Stimulated activated naive B cell treated with anti-CD40 and anti-IgM and Interleukin-4, amounts not matched to agents 10 μg/mL and 1 μg/mL and 100 μg/mL, for 72 hours (primary cell): ENCODE measurements at regions not wholly inside any gene's neighbourhood (a gene's known extent, or its start where the extent isn't known, plus 50 kb on each side); places are given as distances from the start of the nearest gene placed in this dataset.

Experiments used
- ATAC-seq, 2 donors: fragments of 150-1000 bp; cut with Tn5 transposase; replicated peaks; 2 replicates each; pipeline ENCODE4 v1.10.0; 2021; ENCODE audit warnings: moderate library complexity in 1 of 2
- DNase-seq: peaks from one replicate; pipeline ENCODE4 v3.0.0; 2021
- H3K27ac Mint-ChIP-seq: one replicate; pipeline ENCODE4 v1.8.0; 2022; ENCODE audit warnings: mild to moderate bottlenecking, mixed read lengths
- H3K27me3 Mint-ChIP-seq, 2 donors: one replicate each; pipeline ENCODE4 v1.8.0; 2022; ENCODE audit warnings: mixed read lengths in 2 of 2
- H3K36me3 Mint-ChIP-seq, 2 donors: one replicate each; pipeline ENCODE4 v1.8.0; 2022; ENCODE audit warnings: mixed read lengths in 2 of 2, mild to moderate bottlenecking in 1 of 2
- H3K4me1 Mint-ChIP-seq, 2 donors: one replicate each; pipeline ENCODE4 v1.8.0; 2022; ENCODE audit warnings: mixed read lengths in 2 of 2, mild to moderate bottlenecking in 1 of 2
- H3K4me3 Mint-ChIP-seq, 2 donors: one replicate each; pipeline ENCODE4 v1.8.0; 2022; ENCODE audit warnings: mild to moderate bottlenecking in 2 of 2, mixed read lengths in 2 of 2, moderate library complexity in 1 of 2
- H3K9me3 Mint-ChIP-seq, 2 donors: one replicate each; pipeline ENCODE4 v1.8.0; 2022; ENCODE audit warnings: mixed read lengths in 2 of 2, mild to moderate bottlenecking in 1 of 2

DNA sequence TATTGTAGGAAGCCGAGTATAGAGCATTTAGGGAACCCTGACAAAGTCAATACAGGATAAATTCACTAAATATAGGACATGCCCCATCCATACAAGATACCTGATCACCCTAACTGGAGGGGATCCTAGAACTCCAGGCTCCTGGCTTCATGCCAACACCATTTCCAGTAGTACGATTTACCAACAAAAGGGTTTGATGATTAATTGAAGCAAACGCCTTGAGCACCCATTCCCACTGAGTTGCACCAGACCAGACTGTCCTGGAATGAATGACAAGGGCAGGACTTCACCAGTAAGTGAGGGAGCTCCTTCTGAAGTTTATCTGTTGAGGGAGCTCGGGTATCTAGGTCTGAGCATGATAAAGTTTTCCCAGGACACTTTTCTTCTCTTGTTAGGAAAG lies 327.2 kb upstream of the MSX2 start:
- Mint-ChIP-seq H3K27ac (no peak overlapping the region), H3K9me3 (peaks cover 0 to 3% of the 10 kb centered on the region in 2 donors), H3K36me3 (no peaks in the 10 kb centered on the region), H3K4me3 (no peak overlapping the region), H3K4me1 (no peaks in the 10 kb centered on the region), H3K27me3 (peaks cover 0 to 6% of the 10 kb centered on the region in 2 donors)
- DNase-seq (no peak), ATAC-seq (no peak)

DNA sequence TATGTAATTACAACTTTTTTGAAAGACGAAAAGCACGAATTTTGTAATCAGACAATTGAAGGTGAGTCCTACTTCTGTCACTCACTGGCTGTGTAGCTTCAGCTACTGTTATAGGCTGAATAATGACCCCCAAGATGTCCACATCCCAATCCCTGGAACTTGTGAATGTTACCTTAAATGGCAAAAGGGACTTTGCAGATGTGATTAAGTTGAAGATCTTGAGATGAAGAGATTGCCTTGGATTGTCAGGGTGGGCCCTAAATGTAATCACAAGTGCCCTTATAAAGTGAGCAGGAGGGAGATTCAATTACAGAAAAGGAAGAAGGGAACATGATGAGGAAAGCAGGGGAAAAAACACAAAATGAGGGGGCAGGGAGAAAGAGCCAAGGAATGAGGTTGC lies 326.2 kb upstream of the MSX2 start:
- DNase-seq = no peak
- no peaks in the 10 kb centered on the region for H3K36me3 Mint-ChIP-seq
- H3K27ac Mint-ChIP-seq = no peak overlapping the region
- no peaks in the 10 kb centered on the region for H3K4me1 Mint-ChIP-seq
- peaks cover 0 to 3% of the 10 kb centered on the region in 2 donors for H3K9me3 Mint-ChIP-seq
- ATAC-seq = no peak
- H3K27me3 Mint-ChIP-seq = peaks cover 0 to 6% of the 10 kb centered on the region in 2 donors
- no peak overlapping the region for H3K4me3 Mint-ChIP-seq

DNA sequence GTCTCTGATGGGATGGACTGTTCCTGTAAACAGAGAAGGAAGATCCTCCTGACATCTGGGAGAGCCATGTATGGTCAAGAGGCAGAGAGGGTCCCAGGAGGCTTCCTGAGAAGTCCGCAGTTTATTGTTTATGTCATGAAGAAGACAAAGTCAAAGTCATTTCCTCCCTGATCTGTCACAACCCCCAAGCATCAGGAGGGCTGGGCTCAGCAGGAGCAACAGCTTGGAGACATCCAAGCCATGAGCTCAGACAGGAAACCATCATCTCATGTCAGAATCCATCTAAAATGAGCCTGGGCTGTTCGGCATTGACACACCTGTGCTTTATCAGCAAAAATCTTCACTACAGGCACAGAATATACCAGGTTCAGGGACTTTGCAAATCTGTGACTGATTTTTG lies 325.0 kb upstream of the MSX2 start:
- H3K9me3 Mint-ChIP-seq = peaks cover 0 to 3% of the 10 kb centered on the region in 2 donors
- H3K4me3 Mint-ChIP-seq = no peak overlapping the region
- no peaks in the 10 kb centered on the region for H3K4me1 Mint-ChIP-seq
- ATAC-seq (no peak), DNase-seq (no peak)
- no peaks in the 10 kb centered on the region for H3K27me3 Mint-ChIP-seq
- H3K36me3 Mint-ChIP-seq = no peaks in the 10 kb centered on the region
- no peak overlapping the region for H3K27ac Mint-ChIP-seq

DNA sequence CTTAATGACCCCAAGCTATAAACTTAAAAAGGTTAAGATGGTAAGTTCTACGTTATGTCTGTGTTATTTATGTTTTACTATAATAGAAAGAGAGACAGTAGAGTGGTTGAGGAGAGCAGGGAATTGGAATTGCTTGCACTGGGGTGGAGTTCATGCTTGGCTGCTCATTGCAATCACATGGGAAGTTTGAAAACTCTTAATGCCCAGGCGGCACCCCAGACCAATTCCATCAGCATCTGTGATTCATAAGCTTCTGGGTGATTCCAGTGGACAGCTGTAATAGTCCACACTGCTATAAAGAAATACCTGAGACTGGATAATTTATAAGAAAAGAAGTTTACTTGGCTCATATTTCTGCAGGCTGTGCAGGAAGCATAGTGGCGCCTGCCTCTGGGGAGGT lies 323.9 kb upstream of the MSX2 start:
- Mint-ChIP-seq H3K27me3 (peaks cover 0 to 8% of the 10 kb centered on the region in 2 donors), H3K27ac (no peak overlapping the region), H3K4me1 (no peaks in the 10 kb centered on the region), H3K9me3 (peaks cover 3 to 6% of the 10 kb centered on the region in 2 donors), H3K36me3 (no peaks in the 10 kb centered on the region), H3K4me3 (no peak overlapping the region)
- ATAC-seq (no peak), DNase-seq (no peak)

DNA sequence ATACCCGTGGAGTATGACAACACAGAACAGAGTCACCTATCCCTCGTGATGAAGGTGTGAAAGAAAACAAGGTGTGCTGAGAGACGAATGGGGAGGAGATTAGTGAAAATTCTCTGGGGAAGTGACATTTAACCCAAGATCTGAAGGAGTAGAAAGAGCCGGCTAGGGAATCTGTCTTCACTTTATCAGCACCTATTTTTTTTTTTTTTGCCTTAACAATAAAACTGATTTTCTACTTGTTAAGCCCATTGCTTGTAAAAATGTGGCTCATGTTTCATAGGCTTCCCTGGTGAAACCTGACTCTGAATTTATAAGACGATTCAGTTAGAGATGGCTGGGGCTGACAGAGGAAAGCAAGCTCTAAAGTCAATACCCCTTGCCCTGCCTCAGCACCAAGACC lies 322.6 kb upstream of the MSX2 start:
- no peaks in the 10 kb centered on the region for H3K36me3 Mint-ChIP-seq
- no peak for DNase-seq
- no peak overlapping the region for H3K27ac Mint-ChIP-seq
- no peak overlapping the region for H3K4me3 Mint-ChIP-seq
- no peaks in the 10 kb centered on the region for H3K4me1 Mint-ChIP-seq
- peaks cover 0 to 8% of the 10 kb centered on the region in 2 donors for H3K27me3 Mint-ChIP-seq
- no peak for ATAC-seq
- H3K9me3 Mint-ChIP-seq = peaks cover 5 to 6% of the 10 kb centered on the region in 2 donors

DNA sequence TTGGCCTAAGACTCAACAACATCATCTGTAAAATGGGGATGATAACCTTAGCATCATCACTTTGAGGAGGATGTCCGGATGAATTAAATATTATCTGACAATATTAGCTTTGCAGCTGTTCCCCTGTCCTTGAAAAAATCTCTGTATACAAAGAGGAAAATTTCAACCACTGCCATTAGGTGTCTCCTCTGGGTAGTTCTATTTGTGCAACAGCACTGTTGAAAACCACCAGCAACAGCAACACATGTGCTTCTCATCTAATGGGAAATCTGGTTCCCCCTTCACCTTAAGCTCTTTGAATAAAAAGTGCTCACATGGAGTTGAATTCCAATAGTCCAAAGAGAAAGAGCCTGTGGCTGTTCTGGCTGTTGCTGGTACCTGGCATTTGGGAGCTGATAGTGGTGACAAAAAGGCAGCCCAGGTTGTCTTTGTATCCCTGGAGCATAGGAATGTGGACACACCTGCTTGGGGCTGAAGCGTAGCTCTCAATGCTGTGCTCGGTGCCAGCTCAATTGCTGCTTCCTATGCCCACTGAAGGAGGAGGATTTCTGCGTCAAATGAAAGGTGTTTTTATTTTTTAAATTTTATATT lies 322.1 kb upstream of the MSX2 start:
- Mint-ChIP-seq H3K9me3 (peaks cover 5 to 6% of the 10 kb centered on the region in 2 donors), H3K27me3 (peaks cover 0 to 10% of the 10 kb centered on the region in 2 donors), H3K36me3 (no peaks in the 10 kb centered on the region), H3K27ac (no peak overlapping the region), H3K4me1 (no peaks in the 10 kb centered on the region), H3K4me3 (no peak overlapping the region)
- DNase-seq (no peak), ATAC-seq (no peak)

DNA sequence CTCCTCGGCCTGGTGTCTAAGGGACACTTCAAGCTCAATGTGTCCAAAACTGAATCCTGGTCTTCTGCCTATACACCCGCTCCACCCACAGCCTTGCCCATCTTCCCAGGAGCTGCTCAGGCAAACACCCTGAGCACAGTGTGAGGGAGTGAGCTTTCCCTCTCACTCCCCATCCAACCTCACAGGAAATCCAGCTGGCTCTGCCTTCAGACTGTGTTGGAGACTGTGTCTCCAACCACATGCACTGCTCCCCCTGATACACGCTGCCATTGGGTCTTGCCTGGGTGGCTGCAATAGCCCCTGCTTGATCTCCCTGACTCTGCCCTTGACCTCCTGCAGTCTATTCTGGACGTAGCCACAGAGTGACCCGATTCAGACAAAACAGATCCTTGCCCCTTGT lies 319.5 kb upstream of the MSX2 start:
- DNase-seq = no peak
- no peak for ATAC-seq
- Mint-ChIP-seq H3K27me3 (peaks cover 5 to 14% of the 10 kb centered on the region in 2 donors), H3K4me1 (peaks cover 0 to 5% of the 10 kb centered on the region in 2 donors), H3K27ac (no peak overlapping the region), H3K9me3 (peaks cover 9 to 15% of the 10 kb centered on the region in 2 donors), H3K36me3 (peaks cover 0 to 3% of the 10 kb centered on the region in 2 donors), H3K4me3 (no peak overlapping the region)

DNA sequence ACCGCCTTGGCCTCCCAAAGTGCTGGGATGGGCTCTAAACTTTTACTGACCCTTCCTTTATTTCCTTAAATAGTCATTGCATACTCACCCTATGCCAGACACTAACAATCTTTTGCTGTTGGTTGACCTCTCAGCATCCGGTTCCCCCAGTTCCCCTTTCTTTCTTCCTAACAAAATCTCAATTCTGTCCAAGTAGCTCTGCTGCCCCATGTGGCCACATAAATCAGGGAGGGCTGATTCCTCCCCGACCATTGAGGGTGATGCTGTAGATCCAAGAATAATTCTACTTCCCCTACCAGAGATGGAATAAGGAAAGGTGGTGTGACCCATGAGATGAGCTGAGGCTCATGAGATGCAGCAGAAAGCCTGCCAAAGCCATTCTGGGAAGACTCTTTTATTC lies 315.3 kb upstream of the MSX2 start:
- Mint-ChIP-seq H3K27me3 (peaks cover 6 to 14% of the 10 kb centered on the region in 2 donors), H3K27ac (no peak overlapping the region), H3K9me3 (peaks cover 9 to 15% of the 10 kb centered on the region in 2 donors), H3K4me1 (peaks cover 0 to 5% of the 10 kb centered on the region in 2 donors), H3K4me3 (no peak overlapping the region), H3K36me3 (peaks cover 0 to 3% of the 10 kb centered on the region in 2 donors)
- ATAC-seq = no peak
- no peak for DNase-seq

DNA sequence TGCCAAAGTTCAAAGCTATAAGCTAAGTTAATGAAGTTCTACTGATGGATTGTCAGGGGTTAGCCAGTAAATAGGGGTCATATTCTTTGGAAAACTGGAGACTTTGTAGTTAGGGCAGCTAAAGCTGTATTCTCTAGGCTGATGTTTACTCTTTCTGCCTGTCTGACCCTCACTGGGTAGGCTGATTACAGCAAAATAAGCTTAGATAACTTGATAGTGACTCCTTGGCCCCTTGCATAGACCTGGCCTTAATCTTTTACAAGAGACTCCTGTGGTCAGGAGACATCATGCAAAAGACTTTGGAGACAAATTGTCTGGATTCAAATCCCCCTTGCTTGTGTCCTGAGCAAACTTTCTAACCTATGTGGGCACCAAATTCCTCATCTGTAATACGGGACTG lies 314.4 kb upstream of the MSX2 start:
- Mint-ChIP-seq H3K27ac (no peak overlapping the region), H3K36me3 (peaks cover 0 to 3% of the 10 kb centered on the region in 2 donors), H3K4me3 (no peak overlapping the region), H3K9me3 (peaks cover 9 to 15% of the 10 kb centered on the region in 2 donors), H3K27me3 (peaks cover 9 to 10% of the 10 kb centered on the region in 2 donors), H3K4me1 (peaks cover 0 to 5% of the 10 kb centered on the region in 2 donors)
- no peak for DNase-seq
- no peak for ATAC-seq

DNA sequence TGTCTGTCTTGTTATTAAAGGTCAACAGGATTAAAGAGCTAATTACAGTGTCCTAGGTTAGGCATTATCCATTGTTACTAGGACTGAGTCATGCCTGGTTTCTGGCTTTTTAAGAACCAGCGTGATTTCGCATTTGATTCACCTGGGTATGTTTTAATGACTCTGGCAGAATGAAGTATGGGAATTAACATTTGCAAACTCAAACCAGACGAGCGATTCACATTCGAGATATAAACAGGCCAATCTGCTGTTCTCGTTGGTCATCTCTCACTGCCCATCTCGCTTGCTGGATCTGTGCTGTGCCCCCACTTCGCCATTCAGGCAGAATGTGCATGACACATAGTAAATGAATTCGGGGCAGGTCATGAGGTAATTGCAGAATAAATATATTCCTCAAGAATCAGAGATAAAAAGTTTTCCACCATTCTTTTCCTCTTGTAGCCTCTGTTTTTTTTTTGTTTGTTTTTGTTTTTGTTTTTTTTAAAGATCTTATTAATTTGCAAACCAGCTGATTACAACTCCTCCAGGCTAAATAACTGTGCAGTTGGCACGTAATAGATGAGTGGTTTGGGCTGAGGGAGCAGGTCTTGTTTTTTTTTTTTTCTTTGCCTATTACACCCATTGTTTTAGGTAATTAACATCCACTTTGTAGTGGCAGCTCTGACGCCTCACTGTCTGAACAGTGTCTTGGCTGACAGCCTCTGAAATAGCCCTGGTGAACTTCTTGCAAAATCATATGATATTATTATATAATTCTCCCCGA lies 313.5 kb upstream of the MSX2 start:
- Mint-ChIP-seq H3K27ac (no peak overlapping the region), H3K4me1 (peaks cover 0 to 5% of the 10 kb centered on the region in 2 donors), H3K9me3 (peaks cover 6 to 10% of the 10 kb centered on the region in 2 donors), H3K27me3 (peaks cover 8 to 11% of the 10 kb centered on the region in 2 donors), H3K36me3 (peaks cover 0 to 3% of the 10 kb centered on the region in 2 donors), H3K4me3 (no peak overlapping the region)
- no peak for DNase-seq
- no peak for ATAC-seq

DNA sequence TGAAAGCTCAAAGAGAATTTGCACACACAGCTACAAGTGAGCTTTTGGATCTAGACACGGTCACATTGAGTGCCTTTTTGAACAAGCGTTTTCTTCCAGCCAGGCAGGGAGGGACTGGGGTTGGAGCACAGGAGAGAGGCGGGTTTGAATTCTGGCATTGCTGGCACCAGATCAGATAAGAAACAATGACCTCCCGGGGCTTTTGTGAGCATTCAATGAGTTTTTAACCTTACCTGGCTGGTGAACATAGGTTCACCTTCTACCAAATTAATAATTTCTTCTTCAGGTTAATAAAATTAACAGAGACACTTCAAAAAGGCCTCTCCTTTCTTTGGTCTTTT lies 312.9 kb upstream of the MSX2 start:
- Mint-ChIP-seq H3K27ac (no peak overlapping the region), H3K9me3 (peaks cover 6 to 10% of the 10 kb centered on the region in 2 donors), H3K4me3 (no peak overlapping the region), H3K4me1 (peaks cover 0 to 5% of the 10 kb centered on the region in 2 donors), H3K27me3 (peaks cover 11 to 12% of the 10 kb centered on the region in 2 donors), H3K36me3 (peaks cover 0 to 3% of the 10 kb centered on the region in 2 donors)
- no peak for ATAC-seq
- no peak for DNase-seq

DNA sequence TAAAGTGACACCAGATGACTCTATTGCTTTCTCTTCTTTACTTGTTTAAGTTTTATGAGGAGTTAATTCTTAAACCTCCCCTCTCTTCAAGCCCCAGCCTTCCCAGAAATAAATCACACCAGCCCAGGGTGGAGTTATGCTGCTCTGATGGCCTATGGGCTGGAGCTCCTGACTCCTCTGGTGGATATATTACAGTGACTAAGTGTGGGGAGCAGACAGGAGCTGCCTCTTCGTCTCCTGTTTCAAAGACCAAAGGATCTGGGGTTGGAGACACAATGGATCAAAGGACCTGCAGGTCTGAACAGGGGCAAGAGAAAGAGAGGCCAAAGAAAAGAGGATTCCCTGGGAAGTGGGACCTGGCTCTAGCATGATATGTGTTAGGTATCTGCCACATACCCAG lies 312.0 kb upstream of the MSX2 start:
- H3K36me3 Mint-ChIP-seq = peaks cover 0 to 3% of the 10 kb centered on the region in 2 donors
- DNase-seq = no peak
- H3K4me3 Mint-ChIP-seq = no peak overlapping the region
- H3K27ac Mint-ChIP-seq = no peak overlapping the region
- ATAC-seq = no peak
- H3K4me1 Mint-ChIP-seq = peaks cover 0 to 5% of the 10 kb centered on the region in 2 donors
- peaks cover 6 to 10% of the 10 kb centered on the region in 2 donors for H3K9me3 Mint-ChIP-seq
- peaks cover 9 to 12% of the 10 kb centered on the region in 2 donors for H3K27me3 Mint-ChIP-seq

DNA sequence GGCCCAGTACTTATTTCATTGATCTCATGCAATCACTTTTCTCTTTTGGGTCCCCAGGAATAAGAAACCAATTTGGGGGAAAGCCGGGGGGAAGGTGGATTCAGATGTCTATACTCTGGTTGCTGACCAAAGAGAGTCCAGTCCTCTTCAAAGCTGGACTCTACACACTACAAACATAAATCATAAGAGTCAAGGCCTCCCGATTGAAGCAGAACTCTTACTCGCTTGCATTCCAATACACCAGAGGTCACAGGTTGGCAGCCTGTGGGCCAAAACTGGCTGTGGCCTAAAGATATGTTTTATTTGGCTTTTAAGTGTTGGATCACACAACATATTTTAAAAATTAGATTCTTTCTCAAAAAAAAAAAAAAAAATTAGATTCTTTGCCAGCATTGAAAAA lies 311.4 kb upstream of the MSX2 start:
- no peak for DNase-seq
- no peak overlapping the region for H3K4me3 Mint-ChIP-seq
- peaks cover 7 to 10% of the 10 kb centered on the region in 2 donors for H3K9me3 Mint-ChIP-seq
- peaks cover 5 to 15% of the 10 kb centered on the region in 2 donors for H3K27me3 Mint-ChIP-seq
- H3K4me1 Mint-ChIP-seq = peaks cover 0 to 5% of the 10 kb centered on the region in 2 donors
- peaks cover 0 to 3% of the 10 kb centered on the region in 2 donors for H3K36me3 Mint-ChIP-seq
- no peak overlapping the region for H3K27ac Mint-ChIP-seq
- no peak for ATAC-seq

DNA sequence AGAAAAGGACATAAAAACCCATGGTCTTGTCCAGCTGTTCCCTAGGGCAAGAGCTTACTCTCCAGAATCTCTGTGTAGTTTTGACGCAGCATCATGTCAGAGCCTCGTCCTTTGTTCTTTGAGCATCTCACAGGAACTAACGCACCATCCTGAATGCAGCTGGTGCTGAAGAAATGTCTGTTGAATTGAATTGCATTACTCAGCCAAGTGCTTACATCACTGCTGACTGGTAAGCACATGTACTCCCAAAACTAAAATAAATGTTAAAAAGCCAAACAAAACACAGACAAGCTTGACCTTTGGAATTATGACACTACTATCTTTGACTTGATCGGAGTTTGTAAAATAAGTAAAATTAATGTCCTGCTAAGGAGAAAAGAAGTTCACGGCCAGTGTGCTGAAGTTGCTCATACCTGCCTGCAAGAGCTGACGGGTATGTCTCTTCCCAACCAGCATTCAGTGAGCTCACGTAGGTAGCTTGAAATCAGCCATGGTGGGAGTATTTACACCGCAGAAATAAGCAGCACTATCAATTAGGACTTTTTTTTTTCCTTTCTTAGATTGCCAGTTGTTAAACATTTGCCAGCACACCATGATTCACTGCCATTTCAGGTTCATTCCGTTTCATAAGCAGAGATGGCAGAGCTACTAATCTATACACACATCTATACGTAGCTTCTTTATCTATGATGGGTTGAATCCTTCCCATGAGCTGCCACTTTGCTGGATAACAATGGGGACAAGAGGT lies 310.6 kb upstream of the MSX2 start:
- H3K4me3 Mint-ChIP-seq = no peak overlapping the region
- H3K4me1 Mint-ChIP-seq = peaks cover 4 to 6% of the 10 kb centered on the region in 2 donors
- no peak overlapping the region for H3K27ac Mint-ChIP-seq
- ATAC-seq (no peak), DNase-seq (no peak)
- peaks cover 13 to 23% of the 10 kb centered on the region in 2 donors for H3K27me3 Mint-ChIP-seq
- peaks cover 0 to 3% of the 10 kb centered on the region in 2 donors for H3K36me3 Mint-ChIP-seq
- H3K9me3 Mint-ChIP-seq = peaks cover 7 to 10% of the 10 kb centered on the region in 2 donors
